ENCODE measurements at regions not wholly inside any gene's neighbourhood (a gene's known extent, or its start where the extent isn't known, plus 50 kb on each side); places are given as distances from the start of the nearest gene placed in this dataset.

DNA sequence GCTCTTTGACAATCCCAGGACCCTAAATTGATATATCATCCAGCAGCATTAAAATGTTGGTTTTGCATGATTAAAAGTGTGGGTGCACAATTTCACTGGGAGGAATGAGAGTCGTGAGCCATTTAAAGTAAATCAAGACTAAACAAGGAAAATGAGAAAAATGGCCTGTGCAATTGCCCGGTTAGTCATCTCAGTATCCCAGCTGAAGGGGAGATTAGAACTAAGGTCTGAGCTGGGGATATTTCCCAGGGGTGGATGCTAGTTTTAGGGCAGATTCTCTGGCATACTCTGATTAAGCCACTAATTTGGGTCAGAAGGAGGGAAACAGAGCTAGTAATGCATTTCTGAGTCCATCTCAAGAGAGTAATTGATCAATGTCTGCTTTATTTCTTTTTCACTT, 177.2 kb downstream of the EN1 start:
- BruUV-seq (replicated peaks) = no TSS peak
- H4K20me1 ChIP-seq (ENCODE audit: control insufficient read depth, insufficient read depth) = no peaks in the 10 kb centered on the region
- RAD21 ChIA-PET (ENCODE audit: unreplicated experiment) = no interaction called here
- POLR2A ChIA-PET = no interaction called here
- H3K4me3 ChIP-seq = no peak overlapping the region
- TF ChIP-seq JUND (IDR thresholded peaks at IDR 0.05; ENCODE audit: low read depth, low read length) (no peak), CBFB (IDR thresholded peaks at IDR 0.05; ENCODE audit: low read depth) (no peak), BHLHE40 (IDR thresholded peaks at IDR 0.05; ENCODE audit: borderline replicate concordance in 1 of 2, low read depth in 2 of 2, low read length in 1 of 2) (no peak), HSF1 (IDR thresholded peaks at IDR 0.05; ENCODE audit: low read depth, low read length) (no peak), NFXL1 (IDR thresholded peaks at IDR 0.05; ENCODE audit: borderline replicate concordance) (no peak), KLF5 (IDR thresholded peaks at IDR 0.05; ENCODE audit: partially characterized antibody) (no peak), GATAD2B (conservative IDR thresholded peaks at IDR 0.05; ENCODE audit: low read depth) (no peak), STAT3 (IDR thresholded peaks at IDR 0.05; ENCODE audit: low read depth, low read length) (no peak), NFYA (IDR thresholded peaks at IDR 0.05; ENCODE audit: borderline replicate concordance, low read depth, low read length) (no peak), ETV6 (conservative IDR thresholded peaks at IDR 0.05 in 1 of 2, IDR thresholded peaks at IDR 0.05 in 1 of 2; ENCODE audit: borderline replicate concordance in 1 of 2, low read depth in 1 of 2) (no peak), EP300 (IDR thresholded peaks at IDR 0.05; ENCODE audit: borderline replicate concordance in 1 of 2, control insufficient read depth in 1 of 2, low read depth in 2 of 2, low read length in 2 of 2) (no peak)
- TF ChIP-seq, protein P1, sequence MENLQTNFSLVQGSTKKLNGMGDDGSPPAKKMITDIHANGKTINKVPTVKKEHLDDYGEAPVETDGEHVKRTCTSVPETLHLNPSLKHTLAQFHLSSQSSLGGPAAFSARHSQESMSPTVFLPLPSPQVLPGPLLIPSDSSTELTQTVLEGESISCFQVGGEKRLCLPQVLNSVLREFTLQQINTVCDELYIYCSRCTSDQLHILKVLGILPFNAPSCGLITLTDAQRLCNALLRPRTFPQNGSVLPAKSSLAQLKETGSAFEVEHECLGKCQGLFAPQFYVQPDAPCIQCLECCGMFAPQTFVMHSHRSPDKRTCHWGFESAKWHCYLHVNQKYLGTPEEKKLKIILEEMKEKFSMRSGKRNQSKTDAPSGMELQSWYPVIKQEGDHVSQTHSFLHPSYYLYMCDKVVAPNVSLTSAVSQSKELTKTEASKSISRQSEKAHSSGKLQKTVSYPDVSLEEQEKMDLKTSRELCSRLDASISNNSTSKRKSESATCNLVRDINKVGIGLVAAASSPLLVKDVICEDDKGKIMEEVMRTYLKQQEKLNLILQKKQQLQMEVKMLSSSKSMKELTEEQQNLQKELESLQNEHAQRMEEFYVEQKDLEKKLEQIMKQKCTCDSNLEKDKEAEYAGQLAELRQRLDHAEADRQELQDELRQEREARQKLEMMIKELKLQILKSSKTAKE (IDR thresholded peaks at IDR 0.05; ENCODE audit: low read depth, poor library complexity, severe bottlenecking) = no peak
- CTCF ChIA-PET = no interaction called here
- no peak overlapping the region for H2AFZ ChIP-seq (ENCODE audit: control insufficient read depth, low read depth, low read length)
- SMC1A ChIA-PET (ENCODE audit: uncharacterized antibody, unreplicated experiment) = no interaction called here
- no peak overlapping the region for H3K9ac ChIP-seq (ENCODE audit: control insufficient read depth, insufficient read depth, low read length)
- intact Hi-C loops (cut with micrococcal nuclease; ENCODE audit: unreplicated experiment) (no loop called here), in situ Hi-C loops (cut with MboI) (no loop called here)
- no peaks in the 10 kb centered on the region for H3K79me2 ChIP-seq (ENCODE audit: control insufficient read depth, insufficient read depth, low read length)
- WGBS (ENCODE audit: insufficient coverage, insufficient replicate concordance, low lambda C conversion rate, missing lambda C conversion rate) = 46% methylated on average over 2 of the region's 2 CpGs
- no peaks in the 10 kb centered on the region for H3K36me3 ChIP-seq (ENCODE audit: control insufficient read depth in 2 of 2, insufficient read depth in 2 of 2, low read length in 1 of 2)
- H3K4me1 ChIP-seq (ENCODE audit: control insufficient read depth, insufficient read depth, low read length) = no peaks in the 10 kb centered on the region
- FAIRE-seq = no peak
- no peaks in the 10 kb centered on the region for H3K9me3 ChIP-seq (replicated peaks; ENCODE audit: control insufficient read depth, insufficient read depth, low read length)
- H3K27ac ChIP-seq (ENCODE audit: control insufficient read depth, insufficient read depth) = no peak overlapping the region
- no peak for DNase-seq (ENCODE audit: low read depth, low spot score)
- 0 out of 4 replicates have a peak, but pooled peaks cover 0 to 3% of the 10 kb centered on the region in 2 experiments for H3K27me3 ChIP-seq (replicated peaks in 1 of 2; ENCODE audit: control insufficient read depth in 2 of 2, insufficient read depth in 2 of 2, low read length in 1 of 2)
- H3K4me2 ChIP-seq (ENCODE audit: control insufficient read depth, insufficient read depth) = no peak overlapping the region
- no peak for ATAC-seq

All from GM12878 (cell line).